ENCODE measurements at regions not wholly inside any gene's neighbourhood (a gene's known extent, or its start where the extent isn't known, plus 50 kb on each side); places are given as distances from the start of the nearest gene placed in this dataset.
"Not testable (repeated sequence)": the region's sequence is repeated elsewhere in the genome, so short reads cannot be mapped to it uniquely, and the experiment has no call there.

GRCh38 chr7:56370208-56370872 is 254.1 kb upstream of the NUPR2 start:
- H2AFZ ChIP-seq (ENCODE audit: low read length); H3K79me2 ChIP-seq (ENCODE audit: insufficient read depth, low read length); H3K27ac ChIP-seq (ENCODE audit: low read depth, low read length); DNase-seq (ENCODE audit: insufficient read length, low spot score, missing footprints); H3K36me3 ChIP-seq (ENCODE audit: insufficient read depth, low read length); H3K4me3 ChIP-seq (ENCODE audit: insufficient read depth, low read length); H4K20me1 ChIP-seq (ENCODE audit: insufficient read depth, low read length); H3K27me3 ChIP-seq (ENCODE audit: insufficient read depth, low read length); H3K4me1 ChIP-seq (ENCODE audit: insufficient read depth, low read length); H3K9me3 ChIP-seq (ENCODE audit: low read depth, low read length); H3K4me2 ChIP-seq (ENCODE audit: insufficient read depth, low read length): not testable (repeated sequence)

DNA sequence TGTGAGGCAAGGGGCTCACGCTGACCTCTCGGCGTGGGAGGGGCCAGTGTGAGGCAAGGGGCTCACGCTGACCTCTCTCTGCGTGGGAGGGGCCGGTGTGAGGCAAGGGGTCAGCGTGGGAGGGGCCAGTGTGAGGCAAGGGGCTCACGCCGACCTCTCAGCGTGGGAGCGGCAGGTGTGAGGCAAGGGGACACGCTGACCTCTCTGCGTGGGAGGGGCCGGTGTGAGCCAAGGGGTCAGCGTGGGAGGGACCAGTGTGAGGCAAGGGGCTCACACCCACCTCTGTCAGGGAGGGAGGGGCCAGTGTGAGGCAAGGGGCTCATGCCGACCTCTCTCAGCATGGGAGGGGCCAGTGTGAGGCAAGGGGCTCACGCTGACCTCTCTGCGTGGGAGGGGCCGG is 251.7 kb upstream of the NUPR2 start:
- H3K79me2 ChIP-seq (ENCODE audit: insufficient read depth, low read length); H3K36me3 ChIP-seq (ENCODE audit: insufficient read depth, low read length); H3K4me1 ChIP-seq (ENCODE audit: insufficient read depth, low read length); H4K20me1 ChIP-seq (ENCODE audit: insufficient read depth, low read length); H3K27me3 ChIP-seq (ENCODE audit: insufficient read depth, low read length); H3K9me3 ChIP-seq (ENCODE audit: low read depth, low read length); H3K4me2 ChIP-seq (ENCODE audit: insufficient read depth, low read length); H3K27ac ChIP-seq (ENCODE audit: low read depth, low read length); H3K4me3 ChIP-seq (ENCODE audit: insufficient read depth, low read length); H2AFZ ChIP-seq (ENCODE audit: low read length): not testable (repeated sequence)
- peak; percentile 3 for DNase-seq (ENCODE audit: insufficient read length, low spot score, missing footprints)

GRCh38 chr7:56367411-56367810 is 251.2 kb upstream of the NUPR2 start:
- H4K20me1 ChIP-seq (ENCODE audit: insufficient read depth, low read length); H3K79me2 ChIP-seq (ENCODE audit: insufficient read depth, low read length); H3K27me3 ChIP-seq (ENCODE audit: insufficient read depth, low read length); H3K4me2 ChIP-seq (ENCODE audit: insufficient read depth, low read length); H3K4me3 ChIP-seq (ENCODE audit: insufficient read depth, low read length); H3K9me3 ChIP-seq (ENCODE audit: low read depth, low read length); H3K36me3 ChIP-seq (ENCODE audit: insufficient read depth, low read length); H3K4me1 ChIP-seq (ENCODE audit: insufficient read depth, low read length); H2AFZ ChIP-seq (ENCODE audit: low read length); DNase-seq (ENCODE audit: insufficient read length, low spot score, missing footprints); H3K27ac ChIP-seq (ENCODE audit: low read depth, low read length): not testable (repeated sequence)

DNA sequence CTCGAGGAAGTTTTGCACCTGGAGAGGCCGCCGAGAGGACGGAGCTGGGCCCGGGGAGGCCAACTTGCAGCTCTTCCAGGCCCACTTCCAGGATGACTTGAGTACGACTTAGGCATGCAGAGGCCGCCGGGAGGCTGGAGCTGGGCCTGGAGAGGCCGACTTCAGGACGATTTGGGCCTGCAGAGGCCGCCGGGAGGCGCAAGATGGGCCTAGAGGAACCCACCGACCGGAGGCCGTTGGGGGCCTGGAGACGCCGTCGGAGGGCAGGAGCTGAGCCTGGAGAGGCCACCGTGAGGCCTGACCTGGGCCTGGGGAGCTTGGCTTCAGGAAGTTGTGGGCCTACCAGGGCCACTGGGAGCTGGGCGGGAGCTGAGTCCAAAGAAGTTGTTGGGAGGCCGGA is 250.5 kb upstream of the NUPR2 start:
- not testable (repeated sequence) for H3K79me2 ChIP-seq (ENCODE audit: insufficient read depth, low read length); H3K27ac ChIP-seq (ENCODE audit: low read depth, low read length); H2AFZ ChIP-seq (ENCODE audit: low read length); H3K4me3 ChIP-seq (ENCODE audit: insufficient read depth, low read length); H3K9me3 ChIP-seq (ENCODE audit: low read depth, low read length); H4K20me1 ChIP-seq (ENCODE audit: insufficient read depth, low read length); H3K36me3 ChIP-seq (ENCODE audit: insufficient read depth, low read length); H3K4me2 ChIP-seq (ENCODE audit: insufficient read depth, low read length); H3K4me1 ChIP-seq (ENCODE audit: insufficient read depth, low read length); DNase-seq (ENCODE audit: insufficient read length, low spot score, missing footprints); H3K27me3 ChIP-seq (ENCODE audit: insufficient read depth, low read length)

- not testable (repeated sequence) for H3K9me3 ChIP-seq (ENCODE audit: low read depth, low read length); H3K27ac ChIP-seq (ENCODE audit: low read depth, low read length); H4K20me1 ChIP-seq (ENCODE audit: insufficient read depth, low read length); H3K4me1 ChIP-seq (ENCODE audit: insufficient read depth, low read length); H3K36me3 ChIP-seq (ENCODE audit: insufficient read depth, low read length); H3K27me3 ChIP-seq (ENCODE audit: insufficient read depth, low read length); H2AFZ ChIP-seq (ENCODE audit: low read length); DNase-seq (ENCODE audit: insufficient read length, low spot score, missing footprints); H3K4me3 ChIP-seq (ENCODE audit: insufficient read depth, low read length); H3K79me2 ChIP-seq (ENCODE audit: insufficient read depth, low read length); H3K4me2 ChIP-seq (ENCODE audit: insufficient read depth, low read length)
Measured at GRCh38 chr7:56352576-56352975, 236.4 kb upstream of the NUPR2 start.

- not testable (repeated sequence) for H3K27me3 ChIP-seq (ENCODE audit: insufficient read depth, low read length); H2AFZ ChIP-seq (ENCODE audit: low read length); H3K4me3 ChIP-seq (ENCODE audit: insufficient read depth, low read length); H3K9me3 ChIP-seq (ENCODE audit: low read depth, low read length); H3K4me2 ChIP-seq (ENCODE audit: insufficient read depth, low read length); H3K36me3 ChIP-seq (ENCODE audit: insufficient read depth, low read length); H3K79me2 ChIP-seq (ENCODE audit: insufficient read depth, low read length); H3K27ac ChIP-seq (ENCODE audit: low read depth, low read length); H3K4me1 ChIP-seq (ENCODE audit: insufficient read depth, low read length); H4K20me1 ChIP-seq (ENCODE audit: insufficient read depth, low read length)
- DNase-seq (ENCODE audit: insufficient read length, low spot score, missing footprints) = peak; percentile 4
Measured at GRCh38 chr7:56351181-56351580, 235.0 kb upstream of the NUPR2 start.

DNA sequence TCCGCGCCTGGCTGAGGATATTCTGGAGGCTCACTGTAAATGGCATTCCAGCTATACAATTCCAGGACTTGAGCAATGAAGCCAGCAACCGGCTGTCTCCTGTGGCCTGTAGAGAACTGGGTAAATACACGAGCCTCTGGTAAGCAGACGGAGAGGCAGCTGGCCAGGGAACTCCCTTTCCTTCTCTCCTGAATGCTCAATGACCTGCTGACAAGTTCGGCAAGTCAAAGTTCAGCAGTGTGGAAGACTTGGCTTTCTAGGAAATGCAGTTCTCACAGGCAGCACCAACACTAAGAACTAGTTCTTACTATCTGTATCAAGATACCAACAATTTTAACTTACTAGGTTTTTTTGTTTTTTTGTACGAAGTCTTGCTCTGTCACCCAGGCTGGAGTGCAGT is 232.1 kb upstream of the NUPR2 start:
- not testable (repeated sequence) for H3K36me3 ChIP-seq (ENCODE audit: insufficient read depth, low read length); H4K20me1 ChIP-seq (ENCODE audit: insufficient read depth, low read length); H3K4me1 ChIP-seq (ENCODE audit: insufficient read depth, low read length); H3K4me2 ChIP-seq (ENCODE audit: insufficient read depth, low read length); H3K27ac ChIP-seq (ENCODE audit: low read depth, low read length); H3K79me2 ChIP-seq (ENCODE audit: insufficient read depth, low read length); H3K27me3 ChIP-seq (ENCODE audit: insufficient read depth, low read length); H3K9me3 ChIP-seq (ENCODE audit: low read depth, low read length); DNase-seq (ENCODE audit: insufficient read length, low spot score, missing footprints); H2AFZ ChIP-seq (ENCODE audit: low read length); H3K4me3 ChIP-seq (ENCODE audit: insufficient read depth, low read length)

- not testable (repeated sequence) for DNase-seq (ENCODE audit: insufficient read length, low spot score, missing footprints); H3K27me3 ChIP-seq (ENCODE audit: insufficient read depth, low read length); H3K4me1 ChIP-seq (ENCODE audit: insufficient read depth, low read length); H3K4me3 ChIP-seq (ENCODE audit: insufficient read depth, low read length); H2AFZ ChIP-seq (ENCODE audit: low read length); H3K79me2 ChIP-seq (ENCODE audit: insufficient read depth, low read length); H3K36me3 ChIP-seq (ENCODE audit: insufficient read depth, low read length); H3K27ac ChIP-seq (ENCODE audit: low read depth, low read length); H4K20me1 ChIP-seq (ENCODE audit: insufficient read depth, low read length); H3K9me3 ChIP-seq (ENCODE audit: low read depth, low read length); H3K4me2 ChIP-seq (ENCODE audit: insufficient read depth, low read length)
Measured at GRCh38 chr7:56328327-56328726, 212.1 kb upstream of the NUPR2 start.
